ENCODE measurements at regions not wholly inside any gene's neighbourhood (a gene's known extent, or its start where the extent isn't known, plus 50 kb on each side); places are given as distances from the start of the nearest gene placed in this dataset.
A peak's percentile ranks its signal among the peaks of the same experiment; 100 is the strongest.

- 76 to 100% methylated on average over 1 to 2 of the region's 2 CpGs for WGBS, 2 donors (ENCODE audit: low coverage in 1 of 2)
- no peak for TF ChIP-seq POLR2A (IDR thresholded peaks at IDR 0.05)
- TF ChIP-seq EP300 (IDR thresholded peaks at IDR 0.05): no peak
- no peak for TF ChIP-seq POLR2AphosphoS5 (IDR thresholded peaks at IDR 0.05)
- TF ChIP-seq CTCF (IDR thresholded peaks at IDR 0.05): no peak
- ATAC-seq: no peak
- H3K27me3 ChIP-seq: no peaks in the 10 kb centered on the region
- no peak overlapping the region for H3K27ac ChIP-seq
- H3K4me1 ChIP-seq: peaks cover 0 to 24% (median 18%) of the 10 kb centered on the region in 3 donors
- no peak overlapping the region for H3K4me3 ChIP-seq
- H3K9me3 ChIP-seq: no peaks in the 10 kb centered on the region
- no peaks in the 10 kb centered on the region for H3K36me3 ChIP-seq
Observed at GRCh38 chr11:122320671-122321070, 204.7 kb upstream of the BLID start.

GRCh38 chr11:122319691-122320620, 203.9 kb upstream of the BLID start:
- peak overlapping the region in 1 of 4 donors; percentile 8 for H3K27ac ChIP-seq
- H3K4me3 ChIP-seq: no peak overlapping the region
- no peak for ATAC-seq
- H3K36me3 ChIP-seq: no peaks in the 10 kb centered on the region
- peaks cover 0 to 24% (median 18%) of the 10 kb centered on the region in 3 donors for H3K4me1 ChIP-seq
- no peaks in the 10 kb centered on the region for H3K9me3 ChIP-seq
- TF ChIP-seq POLR2A (IDR thresholded peaks at IDR 0.05) (no peak), CTCF (IDR thresholded peaks at IDR 0.05) (no peak), POLR2AphosphoS5 (IDR thresholded peaks at IDR 0.05) (no peak), EP300 (IDR thresholded peaks at IDR 0.05) (no peak)
- WGBS, 2 donors (ENCODE audit: low coverage in 1 of 2): 54 to 62% methylated on average over 8 of the region's 8 CpGs
- no peaks in the 10 kb centered on the region for H3K27me3 ChIP-seq

- WGBS, 2 donors (ENCODE audit: low coverage in 1 of 2): 0 to 18% methylated on average over 1 of the region's 1 CpG
- Histone ChIP-seq H3K9me3 (no peaks in the 10 kb centered on the region), H3K27ac (no peak overlapping the region), H3K36me3 (no peaks in the 10 kb centered on the region), H3K4me1 (peaks cover 0 to 24% (median 18%) of the 10 kb centered on the region in 3 donors), H3K4me3 (no peak overlapping the region), H3K27me3 (no peaks in the 10 kb centered on the region)
- TF ChIP-seq CTCF (IDR thresholded peaks at IDR 0.05) (no peak), POLR2AphosphoS5 (IDR thresholded peaks at IDR 0.05) (no peak), POLR2A (IDR thresholded peaks at IDR 0.05) (no peak), EP300 (IDR thresholded peaks at IDR 0.05) (no peak)
- ATAC-seq: no peak
Observed at GRCh38 chr11:122319085-122319484, 203.1 kb upstream of the BLID start.

- H3K4me3 ChIP-seq: no peak overlapping the region
- H3K9me3 ChIP-seq: no peaks in the 10 kb centered on the region
- H3K4me1 ChIP-seq: peaks cover 0 to 24% (median 18%) of the 10 kb centered on the region in 3 donors
- no peak for TF ChIP-seq POLR2A (IDR thresholded peaks at IDR 0.05)
- TF ChIP-seq CTCF (IDR thresholded peaks at IDR 0.05): no peak
- no peak for TF ChIP-seq EP300 (IDR thresholded peaks at IDR 0.05)
- no peak for TF ChIP-seq POLR2AphosphoS5 (IDR thresholded peaks at IDR 0.05)
- H3K27ac ChIP-seq: no peak overlapping the region
- no peaks in the 10 kb centered on the region for H3K27me3 ChIP-seq
- ATAC-seq: peak; percentile 48
- no peaks in the 10 kb centered on the region for H3K36me3 ChIP-seq
Observed at GRCh38 chr11:122317305-122317704, 201.3 kb upstream of the BLID start.

GRCh38 chr11:122313581-122313980, 197.6 kb upstream of the BLID start:
- Histone ChIP-seq H3K36me3 (no peaks in the 10 kb centered on the region), H3K4me3 (no peak overlapping the region), H3K4me1 (peaks cover 0 to 14% (median 8%) of the 10 kb centered on the region in 3 donors), H3K27ac (no peak overlapping the region), H3K9me3 (no peaks in the 10 kb centered on the region), H3K27me3 (no peaks in the 10 kb centered on the region)
- no peak for ATAC-seq
- no peak for TF ChIP-seq POLR2AphosphoS5 (IDR thresholded peaks at IDR 0.05)
- TF ChIP-seq POLR2A (IDR thresholded peaks at IDR 0.05): no peak
- TF ChIP-seq CTCF (IDR thresholded peaks at IDR 0.05): no peak
- TF ChIP-seq EP300 (IDR thresholded peaks at IDR 0.05): no peak
- 75 to 97% methylated on average over 3 to 5 of the region's 5 CpGs for WGBS, 2 donors (ENCODE audit: low coverage in 1 of 2)
